Sciatic nerve (tissue), 2 donors: ENCODE measurements at regions not wholly inside any gene's neighbourhood (a gene's known extent, or its start where the extent isn't known, plus 50 kb on each side); places are given as distances from the start of the nearest gene placed in this dataset.
A peak's percentile ranks its signal among the peaks of the same experiment; 100 is the strongest.

Experiments used
- ATAC-seq: fragments of 200-7000 bp; cut with Tn5 transposase; one replicate; pipeline ENCODE4 v1.9.1; 2020; ENCODE audit warnings: mild to moderate bottlenecking, moderate library complexity
- DNase-seq: peaks from one replicate; pipeline ENCODE4 v3.0.0-alpha.2; 2020; ENCODE audit warnings: low spot score
- intact Hi-C: fragments of 100-400 bp; cut with DNase I; formaldehyde crosslinking; loops from one replicate; pipeline ENCODE4 v1.14.2; 2022
- donor health status: DM: no; HTN: no; CAD: no.
- donor health status: DM: no; HTN: no; CAD: no.

DNA sequence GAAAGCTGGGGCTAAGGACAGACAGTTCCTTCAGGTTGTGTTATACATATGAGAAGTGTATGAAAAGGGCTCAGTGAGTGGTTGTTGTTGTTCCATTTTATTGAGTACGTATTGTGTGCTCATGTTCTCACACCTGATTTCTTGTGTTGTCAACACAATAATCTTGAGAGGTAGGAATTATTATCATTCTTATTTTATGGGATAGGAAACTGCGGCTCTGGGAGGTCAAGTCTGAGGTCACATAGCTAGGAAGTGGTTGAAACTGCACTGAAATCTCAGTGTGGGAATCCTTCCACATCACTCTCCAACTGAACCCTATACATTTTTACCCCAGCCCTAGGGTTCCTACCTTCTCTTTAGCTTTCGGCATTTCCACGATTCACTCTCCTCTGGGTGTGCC is 124.2 kb upstream of the CXCR4 start:
- ATAC-seq (no peak), DNase-seq (no peak)
- intact Hi-C loops = no loop called here

GRCh38 chr2:136239079-136239685 is 121.2 kb upstream of the CXCR4 start:
- no peak for DNase-seq
- no peak for ATAC-seq
- intact Hi-C loops = no loop called here

DNA sequence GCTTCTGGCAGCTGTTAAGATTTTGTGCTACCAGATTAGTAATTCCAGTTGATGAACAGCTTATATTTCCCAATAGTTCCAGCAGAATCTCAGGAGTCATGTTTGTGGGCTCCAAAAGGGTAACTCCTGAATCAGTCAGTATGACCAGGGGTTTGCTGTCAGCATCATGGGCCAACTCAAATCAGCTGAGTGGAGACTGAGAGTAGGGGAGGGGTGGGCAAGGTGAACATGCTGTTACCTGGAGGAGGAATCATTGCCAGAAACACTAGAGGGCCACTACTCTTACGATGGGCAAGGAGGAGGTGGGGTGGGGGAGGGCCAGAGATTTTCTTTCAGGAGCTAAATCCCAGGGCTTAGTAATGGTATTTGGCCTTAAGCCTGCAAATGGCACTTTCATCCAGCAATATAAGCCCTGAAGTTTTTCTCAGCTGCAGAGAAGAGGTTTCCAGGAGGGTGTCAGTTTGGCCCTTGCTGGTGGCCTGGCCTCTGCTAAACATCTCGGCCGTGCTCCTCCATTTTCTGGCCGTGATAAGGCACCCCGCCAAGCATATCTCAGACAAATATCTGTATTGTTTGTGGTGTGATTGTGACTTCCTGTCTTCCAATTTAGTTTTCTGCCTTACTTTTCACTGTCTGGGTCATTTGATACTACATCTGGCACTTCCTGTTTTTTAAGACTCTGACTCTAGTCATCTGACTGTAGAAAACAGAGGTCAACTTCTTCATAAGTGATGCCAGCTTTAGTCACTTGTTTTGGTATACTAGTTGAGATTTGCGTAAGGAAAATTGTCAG is 120.5 kb upstream of the CXCR4 start:
- intact Hi-C loops = no loop called here
- no peak for DNase-seq
- peak; percentile 88 for ATAC-seq

DNA sequence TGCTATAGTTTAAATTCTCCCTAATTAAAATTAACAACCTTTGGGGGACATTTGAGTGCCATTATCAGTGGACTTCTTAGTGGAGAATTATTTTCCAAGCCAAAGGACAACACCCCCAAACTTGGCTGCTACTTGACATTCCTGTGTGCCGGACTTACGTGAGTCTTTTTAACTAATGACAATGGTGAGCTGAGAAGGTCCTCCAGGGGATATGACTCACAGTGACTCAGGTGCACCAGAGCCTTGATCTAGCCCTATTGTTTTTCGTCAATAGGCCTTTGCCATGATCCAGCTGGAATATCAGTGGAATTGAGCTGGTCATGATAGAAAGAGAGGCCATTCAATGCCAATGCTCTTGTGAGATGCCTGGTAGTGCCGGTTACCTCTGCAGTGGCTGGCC is 118.1 kb upstream of the CXCR4 start:
- intact Hi-C loops = no loop called here
- ATAC-seq (no peak), DNase-seq (no peak)

DNA sequence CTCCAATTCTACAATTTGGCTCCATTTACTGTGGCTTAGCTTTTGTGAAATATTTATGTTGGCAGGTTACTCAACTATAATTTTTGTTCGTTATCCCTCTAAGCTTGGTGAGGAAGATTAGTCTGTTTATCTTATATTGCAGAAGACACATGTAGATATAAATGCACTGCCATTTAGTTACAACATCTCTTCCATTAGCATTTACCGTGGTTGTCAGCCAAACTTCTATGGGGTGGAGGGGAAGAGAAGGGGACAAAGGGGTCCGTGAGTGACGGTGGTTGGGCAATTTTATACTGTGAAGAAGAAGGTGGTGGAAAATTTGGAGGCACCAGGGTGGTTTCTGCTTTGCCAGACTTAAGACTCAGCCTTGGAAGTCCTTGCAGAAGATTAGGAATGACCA is 117.6 kb upstream of the CXCR4 start:
- ATAC-seq (no peak), DNase-seq (no peak)
- intact Hi-C loops = no loop called here

GRCh38 chr2:136234261-136234660 is 116.3 kb upstream of the CXCR4 start:
- intact Hi-C loops = no loop called here
- no peak for ATAC-seq
- DNase-seq = no peak

DNA sequence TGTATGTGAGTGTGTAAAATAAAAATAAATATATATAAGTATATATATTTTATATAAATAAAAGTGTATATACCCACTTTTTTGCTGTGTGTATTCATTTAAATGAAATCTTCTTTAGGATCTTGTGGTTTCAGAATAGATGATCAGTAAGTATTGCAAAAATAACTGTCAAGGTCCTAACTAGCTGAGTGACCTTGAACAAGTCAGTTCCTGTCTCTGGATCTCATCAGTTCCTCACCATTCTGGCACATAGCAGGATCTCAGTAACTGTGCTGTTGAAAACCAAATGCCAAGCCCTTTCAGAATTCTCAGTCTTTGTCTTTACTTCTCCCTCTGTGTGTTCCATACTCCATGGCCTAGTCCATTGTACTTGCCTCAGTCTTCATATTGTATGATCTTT is 115.3 kb upstream of the CXCR4 start:
- ATAC-seq (no peak), DNase-seq (no peak)
- intact Hi-C loops = no loop called here

- intact Hi-C loops = no loop called here
- no peak for ATAC-seq
- DNase-seq = no peak
Observed at GRCh38 chr2:136232456-136233172, 114.7 kb upstream of the CXCR4 start.

DNA sequence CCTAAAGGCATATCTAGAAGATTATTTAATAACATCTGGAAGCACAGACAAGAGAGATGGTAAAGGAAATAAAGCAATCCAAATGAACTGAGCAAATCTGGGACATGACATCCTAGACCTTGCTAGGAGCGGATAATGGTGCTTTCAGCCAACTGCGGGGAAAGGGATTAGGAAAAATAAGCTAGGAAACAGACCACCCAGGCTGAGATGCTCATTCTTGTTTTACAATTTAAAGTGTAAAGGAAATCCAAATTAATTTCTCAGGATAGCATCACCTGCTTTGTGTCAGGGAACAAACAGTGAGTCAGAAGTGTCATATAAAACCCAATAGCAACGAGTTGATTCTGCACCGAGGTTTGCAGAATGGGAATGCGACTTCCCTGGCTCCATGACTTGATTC is 112.5 kb upstream of the CXCR4 start:
- no peak for DNase-seq
- ATAC-seq = no peak
- intact Hi-C loops = no loop called here

- ATAC-seq = no peak
- intact Hi-C loops = no loop called here
- DNase-seq = no peak
Observed at GRCh38 chr2:136226903-136227302, 109.0 kb upstream of the CXCR4 start.

DNA sequence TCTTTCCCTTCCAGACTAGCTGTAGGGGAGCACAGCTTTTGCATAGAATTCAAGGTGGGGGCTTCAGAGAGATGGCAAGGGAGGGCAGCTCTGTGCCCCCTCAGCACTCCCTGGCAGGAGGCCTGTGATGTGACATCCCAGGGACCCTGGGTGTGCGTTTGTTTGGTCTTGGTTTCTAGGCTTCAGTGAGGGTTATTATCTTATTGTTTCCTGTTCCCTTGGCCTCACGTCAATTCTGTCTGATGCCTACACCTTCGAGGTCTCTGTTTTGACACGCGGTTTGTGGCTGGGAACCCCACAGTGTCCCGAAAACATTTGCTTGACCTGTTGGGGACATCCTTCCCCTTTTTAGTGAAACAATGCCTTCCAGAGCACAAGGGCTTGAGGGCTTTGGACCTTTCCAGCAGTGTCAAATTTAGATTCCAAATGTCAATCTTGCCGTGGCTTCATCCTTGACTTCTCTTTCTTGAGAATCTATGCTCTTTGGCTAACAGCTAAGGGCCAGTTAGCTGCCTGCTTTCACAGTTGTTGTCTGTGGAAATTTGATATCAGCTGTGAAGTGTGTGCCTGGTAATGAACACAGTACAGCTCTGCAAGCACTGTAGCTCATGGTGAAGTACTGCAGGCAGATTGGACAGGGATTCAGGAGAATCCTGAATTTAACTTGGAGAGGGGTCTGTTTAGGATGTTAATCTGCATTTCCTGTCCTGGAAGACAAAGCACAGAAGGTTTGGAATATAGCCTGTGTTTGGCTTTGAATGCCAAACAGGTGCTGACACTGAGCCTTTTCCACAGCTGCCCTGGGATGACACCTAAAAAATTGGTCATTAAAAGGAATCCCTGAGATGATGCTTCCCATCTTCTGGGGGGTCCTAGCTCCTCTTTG is 108.2 kb upstream of the CXCR4 start:
- DNase-seq (no peak), ATAC-seq (peak; percentile 30)
- intact Hi-C loops = no loop called here

DNA sequence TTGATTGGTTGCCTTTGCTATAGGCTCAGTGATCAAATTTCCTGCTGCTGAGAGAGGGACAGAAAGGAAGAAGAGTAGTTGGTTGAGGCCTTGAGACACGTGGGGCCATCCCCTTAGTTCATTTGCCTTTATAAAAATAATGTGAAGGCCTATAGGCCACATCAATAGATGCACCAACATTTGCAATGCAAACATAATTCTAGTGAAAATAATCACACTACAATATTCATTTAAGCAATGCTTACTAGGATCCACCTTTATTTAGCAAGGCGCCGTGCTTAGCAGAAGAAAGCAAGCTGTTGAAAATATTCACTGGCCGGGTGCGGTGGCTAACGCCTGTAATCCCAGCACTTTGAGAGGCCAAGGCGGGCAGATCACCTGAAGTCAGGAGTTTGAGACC is 105.3 kb upstream of the CXCR4 start:
- intact Hi-C loops = no loop called here
- DNase-seq = no peak
- ATAC-seq = no peak

DNA sequence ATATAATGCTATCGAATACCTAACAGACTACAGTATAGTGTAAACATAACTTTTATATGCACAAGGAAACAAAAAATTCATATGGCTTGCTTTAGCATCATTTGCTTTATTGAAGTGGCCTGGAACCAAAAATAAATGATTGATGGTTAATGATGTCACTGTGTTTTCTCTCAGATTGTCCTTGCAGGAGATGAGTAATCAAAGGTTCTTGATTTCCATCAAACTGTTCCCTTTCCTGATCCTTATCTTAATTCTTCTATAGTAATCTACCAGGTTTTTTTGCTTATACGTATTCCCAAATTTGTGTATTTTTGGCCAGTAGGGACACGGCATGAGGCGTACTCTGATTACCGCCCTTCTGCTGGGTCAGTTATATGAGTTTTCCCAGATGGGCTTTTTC is 104.9 kb upstream of the CXCR4 start:
- ATAC-seq (no peak), DNase-seq (no peak)
- intact Hi-C loops = no loop called here

GRCh38 chr2:136221026-136221425 is 103.1 kb upstream of the CXCR4 start:
- intact Hi-C loops = no loop called here
- DNase-seq = no peak
- no peak for ATAC-seq

DNA sequence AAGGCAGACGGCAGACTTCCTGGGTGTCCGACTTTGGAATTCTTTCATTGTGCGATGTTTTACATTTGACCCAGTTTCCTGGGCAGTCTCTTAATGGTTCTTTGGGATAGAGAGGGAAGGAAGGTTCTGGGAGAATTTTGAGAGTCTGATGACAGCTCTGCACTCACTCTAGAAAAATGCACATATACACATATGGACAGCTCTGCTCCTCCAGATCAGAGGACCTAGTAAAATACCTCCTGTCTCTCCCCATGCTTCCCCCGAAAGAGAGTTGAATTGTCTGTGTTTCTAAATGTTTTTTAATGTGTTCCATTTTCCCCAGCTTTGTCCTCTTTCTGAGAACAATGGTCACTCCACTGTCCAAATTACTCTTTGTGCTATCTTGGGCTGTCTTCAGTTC is 102.0 kb upstream of the CXCR4 start:
- DNase-seq = no peak
- intact Hi-C loops = no loop called here
- no peak for ATAC-seq

DNA sequence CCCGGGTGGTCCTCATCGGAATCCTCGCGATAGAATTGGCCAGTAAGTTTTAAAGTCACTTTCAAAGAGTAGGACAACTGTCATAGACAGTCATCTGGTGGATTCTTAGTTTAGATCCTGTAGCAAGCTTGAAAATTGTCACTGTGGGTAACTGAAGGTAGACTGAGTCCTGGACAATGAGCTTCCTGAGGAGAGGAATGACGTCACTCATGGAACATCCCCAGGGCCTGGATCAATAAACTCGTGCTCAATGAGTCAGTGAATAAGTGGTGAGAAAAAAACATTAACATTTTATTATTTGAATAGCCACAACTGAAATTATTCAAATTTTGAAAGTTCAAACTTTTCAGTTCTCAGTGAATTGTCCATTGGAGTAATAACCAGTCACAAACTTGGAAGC is 101.4 kb upstream of the CXCR4 start:
- ATAC-seq (no peak), DNase-seq (no peak)
- intact Hi-C loops = no loop called here

DNA sequence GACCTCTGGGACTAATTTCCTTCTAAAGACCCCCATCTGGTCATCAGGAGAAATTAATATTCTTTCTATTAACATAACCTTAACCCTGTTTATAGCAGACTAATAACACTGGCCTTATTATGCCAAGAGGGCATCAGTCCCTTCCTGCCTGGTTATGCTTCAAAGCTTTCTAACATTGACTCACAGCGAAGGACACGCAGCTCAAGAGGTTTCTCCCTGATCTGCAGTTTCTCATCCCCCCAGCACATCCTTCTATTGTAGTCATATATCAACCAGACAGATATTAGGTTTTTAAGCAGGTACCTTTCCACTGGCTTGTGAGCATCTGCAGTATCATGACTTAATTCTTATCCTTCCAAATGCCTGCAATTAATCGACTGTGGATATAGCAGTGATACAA is 100.0 kb upstream of the CXCR4 start:
- no peak for DNase-seq
- intact Hi-C loops = no loop called here
- ATAC-seq = no peak

DNA sequence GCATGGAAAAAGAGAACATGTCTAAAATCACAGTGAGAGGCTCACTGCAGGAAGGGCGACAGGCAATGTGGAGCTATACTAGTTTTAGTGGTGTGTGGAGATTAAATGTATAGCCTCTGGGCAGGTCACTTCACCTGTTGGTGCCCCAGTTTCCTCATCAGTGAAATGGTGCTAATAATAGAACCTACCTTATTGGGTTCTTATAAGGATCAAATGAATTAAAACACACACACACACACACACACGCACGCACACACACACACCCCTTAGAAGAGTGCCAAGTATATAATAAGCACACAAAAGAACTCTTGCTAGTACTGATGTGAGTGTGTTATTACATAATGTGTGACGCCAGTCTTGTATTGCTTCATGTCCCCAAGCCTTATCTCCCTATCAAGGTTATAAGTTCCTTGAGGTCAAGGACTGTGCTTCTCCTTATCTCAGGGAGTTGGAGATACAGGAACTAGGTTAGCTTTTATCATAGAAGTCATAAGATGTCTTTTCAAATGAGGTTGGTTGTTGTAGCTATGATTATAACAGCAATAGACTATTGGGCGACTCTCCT is 98.0 kb upstream of the CXCR4 start:
- intact Hi-C loops = no loop called here
- ATAC-seq = no peak
- no peak for DNase-seq

GRCh38 chr2:136215449-136215848 is 97.5 kb upstream of the CXCR4 start:
- intact Hi-C loops = no loop called here
- ATAC-seq (no peak), DNase-seq (no peak)
